ENCODE measurements at regions not wholly inside any gene's neighbourhood (a gene's known extent, or its start where the extent isn't known, plus 50 kb on each side); places are given as distances from the start of the nearest gene placed in this dataset.

DNA sequence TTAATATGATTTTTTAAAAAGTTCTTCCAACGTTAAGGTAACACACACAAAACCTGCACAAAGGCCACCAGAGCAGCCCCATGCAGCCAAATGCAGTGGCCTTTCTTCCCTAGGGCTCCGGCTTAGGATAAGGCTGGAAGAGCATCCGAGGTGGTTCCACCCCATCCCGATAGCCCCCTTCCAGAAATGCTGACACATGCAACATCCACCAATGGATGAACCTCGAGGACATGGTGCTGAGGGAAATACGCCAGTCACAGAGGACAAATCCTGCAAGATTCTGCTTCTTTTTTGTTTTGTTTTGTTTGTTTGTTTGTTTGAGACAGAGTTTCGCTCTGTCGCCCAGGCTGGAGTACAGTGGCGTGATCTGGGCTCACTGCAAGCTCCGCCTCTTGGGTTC lies 199.3 kb upstream of the NSMCE3 start:
- TF ChIP-seq POLR2AphosphoS5 (IDR thresholded peaks at IDR 0.05) (no peak), POLR2A (IDR thresholded peaks at IDR 0.05) (no peak), EP300 (IDR thresholded peaks at IDR 0.05) (no peak)
- TF ChIP-seq, protein P1, sequence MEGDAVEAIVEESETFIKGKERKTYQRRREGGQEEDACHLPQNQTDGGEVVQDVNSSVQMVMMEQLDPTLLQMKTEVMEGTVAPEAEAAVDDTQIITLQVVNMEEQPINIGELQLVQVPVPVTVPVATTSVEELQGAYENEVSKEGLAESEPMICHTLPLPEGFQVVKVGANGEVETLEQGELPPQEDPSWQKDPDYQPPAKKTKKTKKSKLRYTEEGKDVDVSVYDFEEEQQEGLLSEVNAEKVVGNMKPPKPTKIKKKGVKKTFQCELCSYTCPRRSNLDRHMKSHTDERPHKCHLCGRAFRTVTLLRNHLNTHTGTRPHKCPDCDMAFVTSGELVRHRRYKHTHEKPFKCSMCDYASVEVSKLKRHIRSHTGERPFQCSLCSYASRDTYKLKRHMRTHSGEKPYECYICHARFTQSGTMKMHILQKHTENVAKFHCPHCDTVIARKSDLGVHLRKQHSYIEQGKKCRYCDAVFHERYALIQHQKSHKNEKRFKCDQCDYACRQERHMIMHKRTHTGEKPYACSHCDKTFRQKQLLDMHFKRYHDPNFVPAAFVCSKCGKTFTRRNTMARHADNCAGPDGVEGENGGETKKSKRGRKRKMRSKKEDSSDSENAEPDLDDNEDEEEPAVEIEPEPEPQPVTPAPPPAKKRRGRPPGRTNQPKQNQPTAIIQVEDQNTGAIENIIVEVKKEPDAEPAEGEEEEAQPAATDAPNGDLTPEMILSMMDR (IDR thresholded peaks at IDR 0.05), result no peak

Measured in sigmoid colon (tissue), 4 donors.